GM12874 (cell line): ENCODE measurements at regions not wholly inside any gene's neighbourhood (a gene's known extent, or its start where the extent isn't known, plus 50 kb on each side); places are given as distances from the start of the nearest gene placed in this dataset.

ENCODE experiments used
- CTCF ChIP-seq: IDR thresholded peaks from 2 replicates; pipeline ENCODE4 v1.5.1; 2011; ENCODE audit warnings: low read depth, mild to moderate bottlenecking, control low read depth, low read length, moderate library complexity; ENCODE audit not compliant: insufficient read depth

GRCh38 chr11:112564228-112564955, 303.7 kb upstream of the PLET1 start:
- TF ChIP-seq CTCF: no peak

- no peak for TF ChIP-seq CTCF
Measured at GRCh38 chr11:112565551-112565950, 304.9 kb upstream of the PLET1 start.

- TF ChIP-seq CTCF: no peak
Measured at GRCh38 chr11:112566124-112566523, 305.5 kb upstream of the PLET1 start.

- no peak for TF ChIP-seq CTCF
Measured at GRCh38 chr11:112570333-112570732, 309.7 kb upstream of the PLET1 start.

- TF ChIP-seq CTCF: no peak
Measured at GRCh38 chr11:112579282-112579681, 318.6 kb upstream of the PLET1 start.

- no peak for TF ChIP-seq CTCF
Measured at GRCh38 chr11:112580864-112581263, 320.2 kb upstream of the PLET1 start.

- TF ChIP-seq CTCF: no peak
Measured at GRCh38 chr11:112581747-112582146, 321.1 kb upstream of the PLET1 start.
